DMS53 treated with DMSO at 0.1 percent for 48 hours (cell line): ENCODE measurements at regions not wholly inside any gene's neighbourhood (a gene's known extent, or its start where the extent isn't known, plus 50 kb on each side); places are given as distances from the start of the nearest gene placed in this dataset.

Experiments used
- DNase-seq: peaks from one replicate; lab custom pipeline; 2025; ENCODE audit not compliant: unreplicated experiment; lab: John Stamatoyannopoulos, UW

DNA sequence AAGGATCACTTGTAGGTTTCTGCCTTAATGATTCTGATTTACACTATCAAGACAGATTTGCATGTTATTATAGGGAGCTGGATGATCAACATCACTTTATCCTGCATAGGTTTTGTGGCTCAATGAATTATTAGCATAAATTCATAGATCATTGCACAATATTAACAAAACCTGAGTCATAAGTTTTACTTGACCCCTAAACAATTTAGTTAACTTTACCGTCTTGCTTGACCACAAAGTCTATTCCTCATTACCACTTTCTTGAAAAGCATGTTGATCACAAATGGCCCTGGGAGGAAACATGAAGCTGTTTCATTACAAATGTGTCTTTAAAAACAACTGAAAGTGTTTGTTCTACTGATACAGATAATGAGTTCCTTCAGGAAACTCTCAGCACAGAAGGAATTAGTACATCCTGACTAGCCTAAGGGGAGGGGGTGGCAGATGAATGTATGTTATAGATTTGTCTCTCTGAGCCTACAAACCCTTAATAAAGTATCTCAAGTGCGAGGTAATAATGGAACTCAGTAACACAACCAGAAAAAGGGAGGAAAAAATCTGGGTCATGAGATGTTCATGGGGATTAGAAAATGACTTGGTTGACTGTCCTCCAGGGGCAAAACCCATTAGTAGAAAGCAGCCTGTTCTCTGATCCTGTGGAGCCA, 303.4 kb downstream of the PIK3C3 start:
- no peak for DNase-seq

- no peak for DNase-seq
Measured at GRCh38 chr18:42261731-42262130, 306.7 kb downstream of the PIK3C3 start.

GRCh38 chr18:42264497-42264896, 309.5 kb downstream of the PIK3C3 start:
- no peak for DNase-seq

DNA sequence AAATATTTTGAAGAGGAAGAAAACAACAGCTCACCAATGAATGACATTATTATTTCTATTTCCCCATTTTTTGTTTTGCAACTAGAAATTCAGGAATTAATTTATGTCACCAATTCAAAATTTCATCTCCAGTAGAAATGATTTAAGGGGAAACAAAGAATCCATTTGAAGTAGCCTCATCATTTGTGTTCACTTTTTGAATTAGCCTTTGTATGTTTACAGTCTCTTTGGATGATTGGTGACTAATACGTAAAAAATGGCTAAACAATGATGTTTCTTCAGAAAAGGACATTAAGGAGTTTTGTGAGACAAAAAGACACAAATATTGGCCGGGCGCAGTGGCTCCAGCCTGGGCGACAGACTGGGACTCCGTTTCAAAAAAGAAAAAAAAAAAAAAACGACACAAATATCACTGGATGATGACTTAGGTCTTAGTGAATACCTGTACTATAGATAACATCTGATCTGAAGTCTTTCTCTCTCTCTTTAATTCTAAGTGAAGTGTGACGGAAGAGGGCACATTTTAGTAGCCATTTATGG, 313.2 kb downstream of the PIK3C3 start:
- no peak for DNase-seq

DNA sequence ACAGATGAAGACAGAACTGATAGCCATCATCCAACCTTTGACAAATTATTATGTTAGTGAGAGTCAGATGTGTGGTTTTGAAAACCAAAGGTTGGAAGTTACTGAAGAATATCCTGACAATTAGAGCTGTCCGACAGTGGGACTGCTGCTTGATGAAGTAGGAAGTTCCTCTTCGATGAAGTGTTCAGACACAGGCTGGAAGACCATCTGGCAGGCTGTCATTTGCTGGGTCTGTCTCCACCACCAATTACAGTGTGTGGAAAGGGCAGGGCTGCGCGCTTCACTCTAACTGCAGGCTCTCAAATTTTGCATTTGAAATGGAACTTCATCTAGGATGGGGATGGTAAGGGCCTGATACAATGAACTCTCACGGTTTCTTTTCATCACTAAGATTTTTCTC, 313.8 kb downstream of the PIK3C3 start:
- no peak for DNase-seq

GRCh38 chr18:42271647-42272414, 316.8 kb downstream of the PIK3C3 start:
- DNase-seq = no peak

DNA sequence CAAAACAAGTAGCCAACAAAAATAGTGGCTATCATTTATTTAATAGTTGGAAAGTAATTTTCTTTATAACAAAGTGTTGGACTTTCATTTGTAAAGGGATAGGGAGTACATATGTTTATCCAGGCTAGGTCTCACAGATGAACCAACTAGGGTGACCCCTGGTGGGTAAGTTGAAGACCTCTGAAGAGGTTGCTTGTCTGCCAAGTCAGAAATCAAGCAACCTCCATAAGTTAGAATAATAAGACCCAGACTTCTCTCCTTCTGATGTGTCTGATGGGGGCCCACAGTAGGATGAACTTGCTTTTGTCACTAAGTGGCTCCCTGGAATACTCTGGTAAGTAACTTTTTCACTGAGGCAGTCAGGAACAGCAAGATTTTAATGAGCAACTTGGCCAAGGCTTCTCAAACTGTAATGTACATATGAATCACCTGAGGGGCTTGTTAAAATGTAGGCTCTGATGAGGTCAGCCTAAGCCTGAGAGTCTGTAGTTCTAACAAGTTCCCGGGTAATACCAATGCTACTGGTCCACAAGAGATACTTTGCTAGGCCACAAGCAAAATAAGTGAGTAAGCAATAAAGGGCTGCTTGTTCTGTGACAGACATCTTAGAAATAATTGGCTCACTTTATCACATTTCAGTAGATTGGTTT, 319.6 kb downstream of the PIK3C3 start:
- DNase-seq = no peak

DNA sequence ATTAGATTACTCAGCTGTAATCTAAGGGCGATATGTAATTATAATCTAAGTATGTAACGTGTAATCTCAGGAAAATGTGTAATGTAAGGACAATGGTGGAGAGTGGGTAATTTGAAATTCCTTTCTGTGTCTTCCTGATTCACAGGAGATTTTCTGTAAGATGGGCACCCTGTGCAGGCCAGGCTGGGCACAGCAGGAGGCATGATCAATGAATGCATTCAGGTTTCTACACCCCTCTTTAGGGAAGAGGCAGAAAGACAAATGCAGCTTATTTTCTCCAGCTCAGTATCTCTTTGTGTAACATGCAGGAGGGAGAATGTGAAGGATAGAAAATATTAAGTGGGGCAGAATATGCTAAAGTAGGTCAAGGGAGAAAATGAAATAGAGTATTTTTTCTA, 320.1 kb downstream of the PIK3C3 start:
- no peak for DNase-seq

GRCh38 chr18:42275949-42276730, 321.1 kb downstream of the PIK3C3 start:
- DNase-seq = no peak

DNA sequence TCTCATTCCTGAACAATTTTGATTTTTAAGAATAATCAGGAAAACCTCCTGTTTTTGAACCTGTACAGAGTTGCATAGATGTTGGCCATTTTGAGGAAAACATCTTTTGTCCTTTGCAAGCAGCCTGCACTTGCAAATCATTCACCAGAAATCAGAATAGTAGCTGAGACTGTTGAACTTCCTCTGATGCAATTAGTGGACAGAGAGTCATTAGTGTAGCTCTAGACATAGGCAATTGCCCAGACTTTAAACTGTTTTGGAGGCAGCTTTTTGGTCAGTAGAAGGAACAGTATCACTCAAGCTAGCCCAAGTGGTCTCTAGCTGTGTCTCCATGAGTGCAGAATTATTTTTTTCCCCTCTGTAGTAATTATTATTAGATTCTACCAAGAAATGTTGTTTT, 326.1 kb downstream of the PIK3C3 start:
- DNase-seq = no peak

DNA sequence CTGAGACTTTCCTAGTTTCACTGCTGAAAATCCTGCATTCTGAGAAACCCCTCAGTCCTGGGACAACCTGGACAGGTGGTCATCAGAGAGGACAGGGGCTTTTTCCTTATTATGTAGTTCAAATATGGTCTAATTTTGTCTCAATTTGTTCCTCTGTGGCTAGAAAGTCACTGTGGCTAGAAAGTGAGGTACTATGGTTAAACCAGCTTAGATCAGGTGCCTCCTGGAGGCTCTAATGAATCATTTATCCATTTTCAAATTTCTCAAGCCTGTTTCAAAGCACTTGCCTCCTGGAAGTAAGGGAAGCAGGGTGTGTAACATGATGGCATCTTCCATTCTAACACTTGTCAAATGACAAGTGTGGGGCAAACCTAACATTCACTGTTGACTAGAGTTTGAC, 326.8 kb downstream of the PIK3C3 start:
- no peak for DNase-seq

GRCh38 chr18:42287047-42287446, 332.0 kb downstream of the PIK3C3 start:
- no peak for DNase-seq

DNA sequence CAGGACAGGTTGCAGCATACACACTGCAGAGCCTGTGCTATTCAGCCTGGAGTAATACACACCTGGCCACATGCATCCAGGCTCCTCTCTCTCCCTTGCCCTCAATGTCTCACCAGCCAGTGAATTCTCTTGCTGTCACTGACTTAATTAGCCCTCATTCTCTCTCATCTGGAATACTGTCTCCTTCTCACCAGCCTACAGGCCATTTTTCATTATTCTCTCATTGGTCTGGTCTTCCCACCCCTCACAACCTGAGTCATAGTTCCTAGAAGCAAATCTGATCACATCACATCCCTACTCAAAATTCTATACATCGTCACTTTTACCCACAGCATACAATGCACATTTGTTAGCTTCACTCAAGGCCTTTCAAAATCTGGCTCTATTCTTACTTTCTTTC, 333.1 kb downstream of the PIK3C3 start:
- DNase-seq = no peak

- no peak for DNase-seq
Measured at GRCh38 chr18:42289526-42289925, 334.5 kb downstream of the PIK3C3 start.

DNA sequence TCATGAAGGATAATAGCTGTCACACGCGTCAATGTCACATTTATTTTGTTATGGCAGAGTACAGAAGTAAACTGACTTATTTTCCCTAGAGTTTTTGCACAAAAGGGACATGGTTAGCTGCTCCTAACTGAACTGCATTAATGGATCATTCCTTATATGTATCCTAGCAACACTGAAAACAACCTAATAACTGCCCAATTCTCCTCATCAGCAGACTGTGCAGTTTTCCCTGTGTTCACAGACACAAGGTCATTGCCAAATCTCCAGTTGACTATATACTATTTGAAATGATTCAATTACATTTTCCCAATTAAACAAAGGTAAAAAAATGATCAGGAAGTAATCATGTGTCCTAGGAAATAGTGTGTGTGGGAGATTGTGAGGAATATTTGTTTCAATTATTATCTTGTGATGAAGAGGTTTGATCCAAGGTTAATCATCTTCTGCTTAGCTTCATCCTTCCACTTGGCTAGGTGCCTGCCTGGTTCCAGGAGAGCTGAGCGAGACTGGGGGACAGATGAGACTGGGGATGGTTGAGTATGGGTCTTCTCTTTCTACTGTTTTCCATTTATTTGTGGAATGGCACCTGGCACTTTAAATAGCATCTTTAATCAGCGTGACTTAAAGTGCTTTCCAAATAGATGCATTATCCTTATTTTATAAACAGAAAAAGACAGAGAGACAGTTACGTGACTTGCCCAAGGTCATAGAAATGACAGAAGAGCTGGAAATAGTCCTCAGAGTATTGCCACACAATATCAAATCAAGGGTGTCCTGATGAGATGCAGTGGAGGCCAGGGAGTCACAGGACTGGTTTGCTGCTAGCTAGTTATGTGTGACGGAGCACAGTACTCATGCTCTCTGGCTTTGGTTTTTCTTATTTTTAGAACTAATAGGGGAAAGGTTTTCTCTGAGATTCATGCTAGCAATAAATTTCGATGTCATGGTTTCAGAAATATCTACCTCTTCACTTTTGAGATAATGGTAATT, 335.6 kb downstream of the PIK3C3 start:
- DNase-seq = no peak

- no peak for DNase-seq
Measured at GRCh38 chr18:42292654-42293053, 337.6 kb downstream of the PIK3C3 start.

DNA sequence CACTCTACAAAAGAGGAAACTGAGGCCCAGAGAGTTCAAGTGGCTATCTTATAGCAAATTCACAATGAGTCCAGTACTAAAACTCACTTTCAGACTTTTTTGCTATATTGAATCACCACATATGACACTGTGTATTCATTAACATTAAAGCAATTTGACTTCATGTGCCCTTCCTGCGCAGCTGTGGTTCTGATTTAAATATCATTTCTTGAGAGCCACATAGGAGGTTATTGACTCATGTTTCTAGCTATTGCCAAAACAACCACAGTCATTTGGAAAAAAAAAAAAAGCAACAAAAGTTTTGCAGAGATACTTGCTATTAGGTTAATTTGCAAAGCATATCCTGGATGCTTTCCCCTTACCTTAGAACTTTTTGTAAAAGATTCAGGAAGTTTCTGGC, 341.2 kb downstream of the PIK3C3 start:
- DNase-seq = no peak

GRCh38 chr18:42296723-42297122, 341.7 kb downstream of the PIK3C3 start:
- no peak for DNase-seq

GRCh38 chr18:42298759-42299675, 344.0 kb downstream of the PIK3C3 start:
- peak; percentile 84 for DNase-seq
